ENCODE measurements at regions not wholly inside any gene's neighbourhood (a gene's known extent, or its start where the extent isn't known, plus 50 kb on each side); places are given as distances from the start of the nearest gene placed in this dataset.

DNA sequence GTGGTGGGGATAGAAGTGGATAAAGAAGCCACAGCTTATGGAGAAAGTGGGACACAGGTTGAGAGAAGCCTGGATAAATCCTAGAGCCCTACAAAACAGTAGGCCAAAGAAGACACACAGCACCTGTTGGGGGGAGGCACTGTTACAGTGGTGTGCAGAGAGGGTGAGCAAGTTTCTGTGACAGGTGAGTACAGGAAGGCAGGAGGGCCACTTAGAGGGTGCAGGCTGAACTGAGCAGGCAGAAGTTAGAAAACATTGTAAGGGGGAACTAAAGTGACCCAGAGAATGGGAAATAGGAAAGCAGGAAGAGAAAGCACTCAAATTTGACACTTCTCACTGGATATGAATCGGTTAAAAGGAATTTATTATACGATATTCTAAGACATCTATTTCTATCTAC is 146.1 kb upstream of the TMCO5A start:
- in situ Hi-C loops (cut with HindIII; ENCODE audit: low sequenced_read_pairs) = no loop called here
- DNase-seq (ENCODE audit: low read depth) = no peak
- TF ChIP-seq, protein P1, sequence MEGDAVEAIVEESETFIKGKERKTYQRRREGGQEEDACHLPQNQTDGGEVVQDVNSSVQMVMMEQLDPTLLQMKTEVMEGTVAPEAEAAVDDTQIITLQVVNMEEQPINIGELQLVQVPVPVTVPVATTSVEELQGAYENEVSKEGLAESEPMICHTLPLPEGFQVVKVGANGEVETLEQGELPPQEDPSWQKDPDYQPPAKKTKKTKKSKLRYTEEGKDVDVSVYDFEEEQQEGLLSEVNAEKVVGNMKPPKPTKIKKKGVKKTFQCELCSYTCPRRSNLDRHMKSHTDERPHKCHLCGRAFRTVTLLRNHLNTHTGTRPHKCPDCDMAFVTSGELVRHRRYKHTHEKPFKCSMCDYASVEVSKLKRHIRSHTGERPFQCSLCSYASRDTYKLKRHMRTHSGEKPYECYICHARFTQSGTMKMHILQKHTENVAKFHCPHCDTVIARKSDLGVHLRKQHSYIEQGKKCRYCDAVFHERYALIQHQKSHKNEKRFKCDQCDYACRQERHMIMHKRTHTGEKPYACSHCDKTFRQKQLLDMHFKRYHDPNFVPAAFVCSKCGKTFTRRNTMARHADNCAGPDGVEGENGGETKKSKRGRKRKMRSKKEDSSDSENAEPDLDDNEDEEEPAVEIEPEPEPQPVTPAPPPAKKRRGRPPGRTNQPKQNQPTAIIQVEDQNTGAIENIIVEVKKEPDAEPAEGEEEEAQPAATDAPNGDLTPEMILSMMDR (IDR thresholded peaks at IDR 0.05; ENCODE audit: low read depth, low read length, missing control alignments) = no peak
- no peak overlapping the region for H3K4me3 ChIP-seq (ENCODE audit: low read depth, low read length)

DNA sequence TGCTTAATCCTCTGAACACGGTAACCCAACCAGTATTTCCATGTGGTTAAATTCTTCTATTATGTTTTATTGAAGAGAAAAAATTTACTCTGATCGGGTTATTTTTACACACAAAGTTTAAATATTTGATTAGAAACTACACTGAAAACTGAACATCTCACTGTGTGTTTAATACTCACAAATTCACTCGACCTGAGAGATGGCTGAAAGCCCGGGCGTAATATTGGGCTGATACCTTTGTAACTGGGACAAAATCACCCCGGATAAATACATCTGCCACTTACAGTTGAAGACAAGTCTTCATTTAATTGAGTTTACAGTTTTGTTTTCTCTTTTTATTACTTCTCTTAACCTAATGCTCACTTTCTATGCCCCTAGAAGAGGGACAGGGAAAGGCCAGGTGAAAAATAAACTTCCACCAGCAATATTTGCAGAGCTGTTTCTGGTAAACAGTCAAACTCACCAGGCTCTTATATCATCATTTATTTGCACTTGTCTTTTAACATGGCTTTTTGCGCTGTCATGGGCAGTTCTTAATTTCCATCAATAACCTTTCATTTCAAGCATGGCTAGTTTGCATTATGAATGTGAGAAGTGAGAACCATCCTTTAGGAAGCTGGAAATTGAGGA is 145.6 kb upstream of the TMCO5A start:
- in situ Hi-C loops (cut with HindIII; ENCODE audit: low sequenced_read_pairs) = no loop called here
- no peak for DNase-seq (ENCODE audit: low read depth)
- H3K4me3 ChIP-seq (ENCODE audit: low read depth, low read length) = no peak overlapping the region
- TF ChIP-seq, protein P1 (IDR thresholded peaks at IDR 0.05; ENCODE audit: low read depth, low read length, missing control alignments) = no peak

DNA sequence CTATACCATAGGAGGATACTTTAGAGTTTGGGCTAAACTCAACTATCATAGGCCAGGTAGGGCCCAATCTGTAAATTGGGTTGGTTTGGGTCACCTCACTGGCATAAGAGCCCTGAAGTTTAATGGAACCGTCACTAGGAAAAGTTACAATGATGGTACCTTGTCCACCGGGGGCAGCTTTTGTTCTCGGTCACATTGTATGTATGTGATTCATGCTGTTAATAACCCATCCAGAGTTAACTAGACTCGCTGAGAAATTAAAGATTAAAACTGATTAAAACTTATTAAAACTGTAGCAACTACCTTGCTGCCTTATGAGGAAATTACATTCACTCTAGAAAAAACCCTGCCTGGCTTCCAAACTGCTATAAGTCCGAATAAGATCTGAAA is 145.0 kb upstream of the TMCO5A start:
- no peak overlapping the region for H3K4me3 ChIP-seq (ENCODE audit: low read depth, low read length)
- TF ChIP-seq, protein P1 (IDR thresholded peaks at IDR 0.05; ENCODE audit: low read depth, low read length, missing control alignments) = no peak
- no peak for DNase-seq (ENCODE audit: low read depth)
- in situ Hi-C loops (cut with HindIII; ENCODE audit: low sequenced_read_pairs) = no loop called here

DNA sequence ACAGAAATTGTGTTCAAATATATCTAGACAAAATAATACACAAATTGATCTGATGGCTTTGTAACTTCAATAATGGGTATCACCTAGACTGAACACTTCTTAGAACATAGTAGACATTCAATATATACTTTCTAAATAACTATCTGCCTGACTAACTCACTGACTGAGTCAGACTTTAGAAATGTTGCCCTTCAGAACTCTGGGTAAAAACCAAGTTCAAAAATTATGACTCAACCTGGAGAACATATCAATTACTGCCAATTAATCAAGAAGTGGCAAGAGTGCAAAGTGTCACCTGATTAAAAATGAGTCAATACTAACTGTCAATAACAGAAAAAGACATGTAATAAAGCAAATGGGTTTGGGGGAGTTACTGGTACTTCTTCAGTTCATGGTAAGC is 144.6 kb upstream of the TMCO5A start:
- DNase-seq (ENCODE audit: low read depth) = peak; percentile 35
- in situ Hi-C loops (cut with HindIII; ENCODE audit: low sequenced_read_pairs) = no loop called here
- no peak overlapping the region for H3K4me3 ChIP-seq (ENCODE audit: low read depth, low read length)
- TF ChIP-seq, protein P1 (IDR thresholded peaks at IDR 0.05; ENCODE audit: low read depth, low read length, missing control alignments) = no peak

DNA sequence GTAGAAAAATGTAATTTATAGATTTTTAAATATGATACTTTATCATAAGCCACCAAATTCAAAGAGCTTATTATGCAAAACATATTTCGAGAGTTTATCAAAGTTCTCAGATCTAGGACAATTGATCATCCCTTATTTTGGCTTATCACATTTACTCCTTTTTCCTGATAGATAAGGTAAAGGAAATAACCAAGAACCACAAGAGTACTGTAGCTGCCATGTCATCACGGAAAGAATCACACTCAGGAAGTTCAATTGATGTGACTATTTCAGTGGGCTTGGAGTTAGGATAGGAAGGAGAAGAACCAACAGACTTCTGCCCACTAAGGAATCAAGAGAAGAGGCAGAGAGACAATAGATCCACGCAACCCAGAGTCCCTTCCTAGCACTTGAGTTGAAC is 142.7 kb upstream of the TMCO5A start:
- no peak overlapping the region for H3K4me3 ChIP-seq (ENCODE audit: low read depth, low read length)
- TF ChIP-seq, protein P1 (IDR thresholded peaks at IDR 0.05; ENCODE audit: low read depth, low read length, missing control alignments) = no peak
- DNase-seq (ENCODE audit: low read depth) = no peak
- in situ Hi-C loops (cut with HindIII; ENCODE audit: low sequenced_read_pairs) = no loop called here

DNA sequence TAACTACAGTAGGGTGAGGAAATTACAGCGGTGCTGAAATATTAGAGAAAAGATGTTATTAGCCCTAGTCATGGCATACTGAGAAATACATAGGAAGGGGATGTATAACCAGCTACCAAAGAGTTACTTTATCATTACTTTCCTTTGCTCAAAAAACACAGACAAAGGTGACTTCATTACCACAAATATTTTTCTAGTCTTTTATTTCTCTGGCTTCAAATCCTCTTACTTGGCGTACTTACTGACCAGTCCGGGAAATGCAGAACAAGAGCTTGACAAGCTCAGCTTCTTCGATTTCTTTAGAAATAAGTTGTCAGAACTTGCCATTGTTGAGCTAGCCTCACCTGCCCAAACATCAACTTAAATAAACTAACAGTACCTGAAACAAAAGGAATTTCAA is 142.1 kb upstream of the TMCO5A start:
- in situ Hi-C loops (cut with HindIII; ENCODE audit: low sequenced_read_pairs) = no loop called here
- DNase-seq (ENCODE audit: low read depth) = no peak
- H3K4me3 ChIP-seq (ENCODE audit: low read depth, low read length) = no peak overlapping the region
- TF ChIP-seq, protein P1 (IDR thresholded peaks at IDR 0.05; ENCODE audit: low read depth, low read length, missing control alignments) = no peak
